Cardiac muscle cell (in vitro differentiated cells and primary cell): ENCODE measurements at regions not wholly inside any gene's neighbourhood (a gene's known extent, or its start where the extent isn't known, plus 50 kb on each side); places are given as distances from the start of the nearest gene placed in this dataset.
A peak's percentile ranks its signal among the peaks of the same experiment; 100 is the strongest.

ENCODE experiments used
- DNase-seq, 2 donors: peaks; one replicate each; pipeline versions ENCODE4 v3.0.0 to v3.0.0-alpha.2; 2010 to 2017; ENCODE audit warnings: low read depth in 1 of 2, low spot score in 1 of 2
- H3K27ac ChIP-seq: fragments of 200-600 bp; sonication (generic); 2 replicates; pipeline ENCODE4 v1.5.1; 2016
- H3K27me3 ChIP-seq: fragments of 200-600 bp; sonication (generic); 2 replicates; pipeline ENCODE4 v1.6.0; 2016; ENCODE audit warnings: control low read depth
- H3K36me3 ChIP-seq: fragments of 200-600 bp; sonication (generic); 2 replicates; pipeline ENCODE4 v1.5.1; 2016; ENCODE audit warnings: control low read depth
- H3K4me1 ChIP-seq: fragments of 200-600 bp; sonication (generic); 2 replicates; pipeline ENCODE4 v1.8.1; 2017; ENCODE audit warnings: low read depth, mild to moderate bottlenecking, mixed run types
- H3K4me3 ChIP-seq: fragments of 200-600 bp; sonication (generic); 2 replicates; pipeline ENCODE4 v1.5.1; 2016; ENCODE audit warnings: mild to moderate bottlenecking
- H3K9me3 ChIP-seq: fragments of 200-600 bp; sonication (generic); 2 replicates; pipeline ENCODE4 v1.5.1; 2017; ENCODE audit warnings: low read depth, mild to moderate bottlenecking, control low read depth
- TF ChIP-seq, protein P1 (sequence below): IDR thresholded peaks from 2 replicates; pipeline ENCODE4 v1.5.1; 2012; ENCODE audit warnings: low read depth, mild to moderate bottlenecking, low read length

DNA sequence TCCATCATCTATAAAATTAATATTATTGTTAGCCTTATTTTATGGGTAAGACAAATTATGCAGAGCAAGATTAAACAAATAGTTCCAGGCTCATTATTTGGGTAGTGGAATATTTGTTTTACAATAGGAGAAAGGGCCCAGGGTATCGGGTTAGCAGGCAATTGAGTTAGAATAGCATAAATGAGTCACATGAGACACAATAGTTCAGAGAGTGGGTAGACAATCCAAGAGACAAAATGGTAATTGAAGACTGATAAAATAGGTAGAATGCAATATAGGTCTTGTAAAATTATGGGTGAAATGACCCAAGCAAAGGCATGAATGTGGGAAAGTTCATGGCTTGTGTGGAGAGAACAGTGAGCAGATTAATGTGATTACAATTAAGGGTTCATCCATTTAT lies 790.9 kb upstream of the GCFC2 start:
- TF ChIP-seq, protein P1, sequence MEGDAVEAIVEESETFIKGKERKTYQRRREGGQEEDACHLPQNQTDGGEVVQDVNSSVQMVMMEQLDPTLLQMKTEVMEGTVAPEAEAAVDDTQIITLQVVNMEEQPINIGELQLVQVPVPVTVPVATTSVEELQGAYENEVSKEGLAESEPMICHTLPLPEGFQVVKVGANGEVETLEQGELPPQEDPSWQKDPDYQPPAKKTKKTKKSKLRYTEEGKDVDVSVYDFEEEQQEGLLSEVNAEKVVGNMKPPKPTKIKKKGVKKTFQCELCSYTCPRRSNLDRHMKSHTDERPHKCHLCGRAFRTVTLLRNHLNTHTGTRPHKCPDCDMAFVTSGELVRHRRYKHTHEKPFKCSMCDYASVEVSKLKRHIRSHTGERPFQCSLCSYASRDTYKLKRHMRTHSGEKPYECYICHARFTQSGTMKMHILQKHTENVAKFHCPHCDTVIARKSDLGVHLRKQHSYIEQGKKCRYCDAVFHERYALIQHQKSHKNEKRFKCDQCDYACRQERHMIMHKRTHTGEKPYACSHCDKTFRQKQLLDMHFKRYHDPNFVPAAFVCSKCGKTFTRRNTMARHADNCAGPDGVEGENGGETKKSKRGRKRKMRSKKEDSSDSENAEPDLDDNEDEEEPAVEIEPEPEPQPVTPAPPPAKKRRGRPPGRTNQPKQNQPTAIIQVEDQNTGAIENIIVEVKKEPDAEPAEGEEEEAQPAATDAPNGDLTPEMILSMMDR: no peak
- DNase-seq: no peak
- H3K9me3 ChIP-seq: no peaks in the 10 kb centered on the region
- peaks cover 17% of the 10 kb centered on the region for H3K4me1 ChIP-seq
- H3K27ac ChIP-seq: no peak overlapping the region
- no peak overlapping the region for H3K4me3 ChIP-seq
- H3K36me3 ChIP-seq: no peaks in the 10 kb centered on the region
- H3K27me3 ChIP-seq: no peaks in the 10 kb centered on the region

DNA sequence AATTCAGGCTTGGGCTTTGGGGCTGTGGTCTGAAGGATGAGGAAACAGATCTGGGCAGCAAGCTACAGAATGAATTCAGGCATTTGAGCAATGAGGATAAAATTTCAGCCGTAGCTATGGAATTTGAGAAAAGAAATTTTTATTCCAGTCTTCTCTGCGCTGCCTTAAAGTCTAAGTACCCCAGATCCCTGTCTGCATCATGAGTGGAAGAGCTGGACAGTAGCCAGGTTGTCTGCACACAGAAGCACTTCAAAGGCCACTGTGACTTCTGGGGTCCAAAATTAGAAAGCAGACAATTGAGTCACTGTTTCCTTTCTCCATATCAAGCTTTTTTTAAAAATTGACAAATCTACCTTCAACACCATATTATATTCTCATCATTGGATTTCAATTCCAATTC lies 787.6 kb upstream of the GCFC2 start:
- H3K27me3 ChIP-seq: no peaks in the 10 kb centered on the region
- TF ChIP-seq, protein P1: no peak
- H3K4me1 ChIP-seq: peaks cover 17% of the 10 kb centered on the region
- H3K9me3 ChIP-seq: no peaks in the 10 kb centered on the region
- peak in 1 of 2 donors; percentile 66 for DNase-seq
- H3K27ac ChIP-seq: peak overlapping the region; percentile 52
- H3K4me3 ChIP-seq: no peak overlapping the region
- H3K36me3 ChIP-seq: no peaks in the 10 kb centered on the region

DNA sequence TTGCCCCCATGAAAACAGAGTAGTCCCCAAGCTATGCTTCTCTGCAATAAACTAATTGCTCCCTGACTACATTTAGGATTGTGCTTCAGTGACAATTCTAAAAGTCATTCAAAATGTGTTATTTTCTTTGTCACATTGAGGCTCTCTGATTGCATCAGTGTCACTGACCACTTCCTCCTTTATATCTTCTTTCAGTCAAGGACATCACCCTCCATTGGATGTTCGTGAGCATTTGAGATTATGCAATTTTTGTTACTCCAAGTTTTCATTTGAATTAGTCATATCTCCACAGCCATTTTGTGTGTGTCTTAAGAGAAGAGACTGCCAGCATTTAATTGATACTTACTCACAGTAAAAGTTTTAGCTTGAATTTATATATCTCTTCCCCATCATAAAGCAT lies 780.8 kb upstream of the GCFC2 start:
- no peaks in the 10 kb centered on the region for H3K4me1 ChIP-seq
- no peak overlapping the region for H3K27ac ChIP-seq
- no peaks in the 10 kb centered on the region for H3K27me3 ChIP-seq
- no peaks in the 10 kb centered on the region for H3K36me3 ChIP-seq
- TF ChIP-seq, protein P1: no peak
- H3K4me3 ChIP-seq: no peak overlapping the region
- DNase-seq: no peak
- no peaks in the 10 kb centered on the region for H3K9me3 ChIP-seq

DNA sequence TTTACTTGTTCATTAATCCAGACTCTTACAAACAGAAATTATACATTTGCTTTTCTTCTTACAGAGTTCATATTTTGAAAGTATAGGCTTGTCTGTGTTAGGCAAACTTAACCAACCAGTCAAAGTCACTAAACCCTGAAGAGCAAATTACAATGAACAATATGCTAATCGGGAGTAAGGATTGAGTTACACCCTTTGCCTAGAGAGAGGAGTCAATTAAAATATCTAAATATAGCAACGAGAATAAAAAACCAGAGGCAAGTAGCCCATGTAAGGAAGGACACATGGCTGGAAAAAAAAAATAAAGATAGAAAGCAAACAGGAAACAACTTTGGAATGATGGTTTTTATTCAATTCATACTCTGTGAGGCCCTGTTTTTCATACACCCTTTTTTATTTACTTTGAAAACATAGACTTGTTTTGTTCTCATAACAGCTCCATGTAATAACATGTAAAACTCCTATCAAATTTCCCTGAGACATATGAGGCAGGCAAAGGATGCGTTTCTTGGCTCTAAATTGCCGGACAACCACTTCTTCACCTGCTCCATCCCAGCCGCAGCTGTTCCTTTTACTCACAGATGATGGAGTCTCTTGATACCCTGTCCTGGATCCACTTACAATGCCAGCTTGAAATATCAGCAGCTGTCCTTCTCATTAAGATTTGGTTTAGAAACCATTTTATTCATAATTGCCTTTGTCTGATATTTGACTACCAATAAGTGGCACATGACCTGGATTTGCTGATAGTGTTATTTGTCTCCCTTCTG lies 767.7 kb upstream of the GCFC2 start:
- peak in 1 of 2 donors; percentile 5 for DNase-seq
- Histone ChIP-seq H3K27me3 (no peaks in the 10 kb centered on the region), H3K9me3 (no peaks in the 10 kb centered on the region), H3K36me3 (no peaks in the 10 kb centered on the region), H3K27ac (no peak overlapping the region), H3K4me1 (no peaks in the 10 kb centered on the region), H3K4me3 (no peak overlapping the region)
- TF ChIP-seq, protein P1: no peak

DNA sequence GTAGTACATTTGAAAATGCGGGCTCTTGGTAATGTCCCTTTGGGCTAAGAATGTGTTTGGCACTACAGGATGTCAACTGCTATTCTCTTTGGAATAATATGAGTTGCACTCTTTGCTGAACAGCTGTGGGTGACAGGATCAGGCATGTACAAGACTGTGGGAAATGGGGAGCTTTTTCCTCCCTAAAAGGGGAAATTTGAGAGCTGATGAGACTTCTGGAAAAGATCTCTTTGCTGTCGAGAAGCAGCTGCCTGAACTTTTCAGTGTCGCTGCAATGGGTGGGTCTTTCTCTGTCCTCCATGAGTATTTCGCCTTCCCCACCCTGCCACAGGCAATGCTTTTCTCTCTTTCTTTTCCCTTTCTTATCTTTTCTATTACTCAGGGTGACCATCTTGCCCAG lies 762.2 kb upstream of the GCFC2 start:
- Histone ChIP-seq H3K36me3 (no peaks in the 10 kb centered on the region), H3K27me3 (no peaks in the 10 kb centered on the region), H3K27ac (no peak overlapping the region), H3K4me1 (no peaks in the 10 kb centered on the region), H3K4me3 (no peak overlapping the region), H3K9me3 (no peaks in the 10 kb centered on the region)
- no peak for DNase-seq
- TF ChIP-seq, protein P1: no peak
